Calu3 (cell line): ENCODE measurements at regions not wholly inside any gene's neighbourhood (a gene's known extent, or its start where the extent isn't known, plus 50 kb on each side); places are given as distances from the start of the nearest gene placed in this dataset.

Source experiments
- BruUV-seq: library from RNA; stranded (reverse); fragments of 400-500 nt; replicated peaks from 2 replicates; lab custom pipeline; 2021; lab: Mats Ljungman, UMichigan
- CTCF ChIA-PET: fragments of 300-600 bp; sonication (Branson Sonifier 250); formaldehyde crosslinking; loops from one replicate; lab custom pipeline; 2022; ENCODE audit warnings: antibody characterized with exemption; lab: Charles Lee
- DNase-seq: peaks from one replicate; pipeline ENCODE4 v3.0.0; 2022
- H3K27ac Mint-ChIP-seq: one replicate; pipeline ENCODE4 v1.8.0; 2022; ENCODE audit warnings: mixed read lengths; ENCODE audit not compliant: unreplicated experiment
- H3K27me3 Mint-ChIP-seq: one replicate; pipeline ENCODE4 v1.8.0; 2022; ENCODE audit warnings: mixed read lengths; ENCODE audit not compliant: unreplicated experiment
- H3K36me3 Mint-ChIP-seq: one replicate; pipeline ENCODE4 v1.8.0; 2022; ENCODE audit warnings: mild to moderate bottlenecking, moderate library complexity, mixed read lengths; ENCODE audit not compliant: insufficient read depth, unreplicated experiment
- H3K4me1 Mint-ChIP-seq: one replicate; pipeline ENCODE4 v1.8.0; 2022; ENCODE audit warnings: mild to moderate bottlenecking, low read depth, mixed read lengths; ENCODE audit not compliant: unreplicated experiment
- H3K4me3 Mint-ChIP-seq: one replicate; pipeline ENCODE4 v1.8.0; 2022; ENCODE audit warnings: mild to moderate bottlenecking, low read depth, moderate library complexity, mixed read lengths; ENCODE audit not compliant: unreplicated experiment
- H3K9me3 Mint-ChIP-seq: one replicate; pipeline ENCODE4 v1.8.0; 2022; ENCODE audit warnings: low read depth, mixed read lengths; ENCODE audit not compliant: unreplicated experiment
- intact Hi-C: fragments of 100-400 bp; cut with micrococcal nuclease; formaldehyde crosslinking; loops from one replicate; pipeline ENCODE4 v1.10.0; 2022; ENCODE audit not compliant: unreplicated experiment
- TF ChIP-seq, protein P1 (sequence below): fragments of 200-600 bp; IDR thresholded peaks from one replicate; pipeline ENCODE4 v1.8.0; 2022; ENCODE audit warnings: antibody characterized with exemption; ENCODE audit not compliant: unreplicated experiment

DNA sequence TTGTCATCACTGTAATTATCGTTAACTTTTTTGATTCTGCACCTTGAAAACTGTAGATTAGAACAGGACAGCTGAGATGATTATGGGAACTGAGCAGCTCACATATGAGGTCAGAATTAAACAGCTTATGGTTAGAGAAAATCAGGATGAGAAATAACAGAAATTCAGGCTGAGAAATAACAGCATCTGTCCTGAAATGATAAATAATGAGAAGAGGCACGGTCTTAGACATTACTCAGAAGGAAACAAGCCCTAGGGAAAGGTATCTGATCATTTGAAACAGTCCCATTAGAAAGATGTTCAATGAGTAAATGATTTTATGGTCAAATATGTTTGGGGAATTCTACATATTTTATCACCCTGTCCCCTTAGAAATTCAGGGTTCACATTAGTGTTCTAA lies 65.6 kb upstream of the PCGF5 start:
- intact Hi-C loops: no loop called here
- Mint-ChIP-seq H3K27ac (no peak overlapping the region), H3K4me1 (no peaks in the 10 kb centered on the region), H3K4me3 (no peak overlapping the region), H3K9me3 (no peaks in the 10 kb centered on the region), H3K36me3 (no peaks in the 10 kb centered on the region), H3K27me3 (no peaks in the 10 kb centered on the region)
- DNase-seq: no peak
- BruUV-seq: no TSS peak
- TF ChIP-seq, protein P1, sequence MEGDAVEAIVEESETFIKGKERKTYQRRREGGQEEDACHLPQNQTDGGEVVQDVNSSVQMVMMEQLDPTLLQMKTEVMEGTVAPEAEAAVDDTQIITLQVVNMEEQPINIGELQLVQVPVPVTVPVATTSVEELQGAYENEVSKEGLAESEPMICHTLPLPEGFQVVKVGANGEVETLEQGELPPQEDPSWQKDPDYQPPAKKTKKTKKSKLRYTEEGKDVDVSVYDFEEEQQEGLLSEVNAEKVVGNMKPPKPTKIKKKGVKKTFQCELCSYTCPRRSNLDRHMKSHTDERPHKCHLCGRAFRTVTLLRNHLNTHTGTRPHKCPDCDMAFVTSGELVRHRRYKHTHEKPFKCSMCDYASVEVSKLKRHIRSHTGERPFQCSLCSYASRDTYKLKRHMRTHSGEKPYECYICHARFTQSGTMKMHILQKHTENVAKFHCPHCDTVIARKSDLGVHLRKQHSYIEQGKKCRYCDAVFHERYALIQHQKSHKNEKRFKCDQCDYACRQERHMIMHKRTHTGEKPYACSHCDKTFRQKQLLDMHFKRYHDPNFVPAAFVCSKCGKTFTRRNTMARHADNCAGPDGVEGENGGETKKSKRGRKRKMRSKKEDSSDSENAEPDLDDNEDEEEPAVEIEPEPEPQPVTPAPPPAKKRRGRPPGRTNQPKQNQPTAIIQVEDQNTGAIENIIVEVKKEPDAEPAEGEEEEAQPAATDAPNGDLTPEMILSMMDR: no peak
- CTCF ChIA-PET: no interaction called here

DNA sequence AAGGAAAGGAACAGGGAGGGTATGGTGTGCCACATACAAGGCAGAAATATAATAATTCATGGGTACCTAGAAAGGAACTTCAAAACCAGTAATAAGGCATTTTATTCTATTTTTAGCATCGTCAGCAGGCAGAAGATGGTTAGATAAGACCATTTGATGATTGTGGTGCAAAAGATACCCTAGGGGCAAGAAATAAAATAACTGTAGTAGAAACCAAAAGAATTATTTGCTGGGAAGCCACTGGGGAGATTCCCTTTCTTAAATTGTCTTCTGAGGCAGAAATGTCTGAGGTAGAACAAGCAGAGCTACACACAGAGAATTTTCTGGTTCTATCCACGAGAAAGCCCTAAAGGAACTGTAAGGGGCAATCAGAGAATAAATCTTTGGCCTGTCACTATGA lies 64.3 kb upstream of the PCGF5 start:
- no peak overlapping the region for H3K4me3 Mint-ChIP-seq
- DNase-seq: no peak
- H3K4me1 Mint-ChIP-seq: no peaks in the 10 kb centered on the region
- intact Hi-C loops: no loop called here
- H3K27me3 Mint-ChIP-seq: peaks cover 8% of the 10 kb centered on the region
- TF ChIP-seq, protein P1: no peak
- no peaks in the 10 kb centered on the region for H3K36me3 Mint-ChIP-seq
- H3K27ac Mint-ChIP-seq: no peak overlapping the region
- CTCF ChIA-PET: no interaction called here
- no peaks in the 10 kb centered on the region for H3K9me3 Mint-ChIP-seq
- no TSS peak for BruUV-seq

DNA sequence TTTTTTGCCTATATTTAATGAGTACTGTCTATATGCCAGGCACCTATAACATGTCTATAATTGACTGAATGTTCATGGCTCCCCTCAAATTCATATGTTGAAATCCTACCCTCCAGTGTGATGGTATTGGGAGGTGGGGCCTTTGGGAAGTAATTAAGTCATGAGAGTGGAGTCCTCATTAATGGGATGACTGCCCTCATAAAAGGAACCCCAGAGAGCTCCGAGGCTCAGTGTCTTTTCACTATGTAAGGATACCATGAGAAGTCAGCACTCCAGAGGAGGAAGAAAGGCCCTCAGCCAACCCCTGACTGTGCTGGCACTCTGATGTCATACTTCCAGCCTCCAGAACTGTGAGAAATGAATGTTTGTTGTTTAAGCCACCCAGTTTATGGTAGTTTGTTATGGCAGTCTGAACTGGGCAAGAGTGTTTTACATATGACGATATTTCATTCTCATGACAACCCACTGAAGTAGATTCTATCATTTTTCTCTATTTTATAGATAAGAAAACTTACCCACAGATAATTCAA lies 61.1 kb upstream of the PCGF5 start:
- intact Hi-C loops: no loop called here
- no peak for DNase-seq
- Mint-ChIP-seq H3K27ac (no peak overlapping the region), H3K36me3 (peaks cover 25% of the 10 kb centered on the region), H3K9me3 (no peaks in the 10 kb centered on the region), H3K4me3 (no peak overlapping the region), H3K4me1 (peaks cover 13% of the 10 kb centered on the region), H3K27me3 (peaks cover 20% of the 10 kb centered on the region)
- BruUV-seq: no TSS peak
- CTCF ChIA-PET: no interaction called here
- TF ChIP-seq, protein P1: no peak

DNA sequence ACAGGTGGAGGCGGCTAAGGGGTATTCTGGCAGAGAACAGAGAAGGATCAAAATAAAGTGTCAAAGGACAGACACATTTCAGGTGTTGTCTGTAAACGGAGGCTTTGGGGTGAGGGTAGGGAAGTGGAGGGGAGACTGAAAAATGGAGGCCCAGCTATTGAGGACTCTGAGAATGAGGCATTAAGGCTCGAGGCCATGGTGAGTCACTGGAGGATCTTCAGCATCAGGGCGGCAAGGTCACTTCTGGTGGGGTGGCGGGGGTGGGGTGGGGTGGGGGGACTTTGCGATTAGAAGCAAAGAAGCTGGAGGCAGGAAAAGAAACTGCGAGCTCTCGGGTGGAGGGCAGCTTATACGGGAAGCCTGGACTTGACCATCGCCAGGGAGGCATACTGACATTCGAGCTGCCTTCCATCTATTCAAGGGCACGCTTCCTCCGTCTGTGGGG lies 58.4 kb upstream of the PCGF5 start:
- intact Hi-C loops: loop anchor here (10.0 kb wide), 1 partner anchor 53 kb away; no protein-coding TSS in a partner anchor
- no TSS peak for BruUV-seq
- Mint-ChIP-seq H3K4me1 (peaks cover 21% of the 10 kb centered on the region), H3K4me3 (peak overlapping the region; percentile 83), H3K9me3 (no peaks in the 10 kb centered on the region), H3K27ac (peak overlapping the region; percentile 46), H3K27me3 (peaks cover 20% of the 10 kb centered on the region), H3K36me3 (peaks cover 31% of the 10 kb centered on the region)
- peak; percentile 0 for DNase-seq
- CTCF ChIA-PET: no interaction called here
- TF ChIP-seq, protein P1: no peak
